H9 (cell line): ENCODE measurements at regions not wholly inside any gene's neighbourhood (a gene's known extent, or its start where the extent isn't known, plus 50 kb on each side); places are given as distances from the start of the nearest gene placed in this dataset.

ENCODE experiments used
- DNase-seq: peaks from one replicate; pipeline ENCODE4 v3.0.0-alpha.2; 2017
- H2AFZ ChIP-seq: one replicate; pipeline ENCODE4 v1.6.1; 2013; ENCODE audit warnings: mild to moderate bottlenecking, low read length, control low read depth, moderate library complexity
- H2AK5ac ChIP-seq: 2 replicates; pipeline ENCODE4 v1.6.1; 2013; ENCODE audit warnings: low read length, control low read depth, mixed read lengths; ENCODE audit not compliant: insufficient read length
- H2BK120ac ChIP-seq: one replicate; pipeline ENCODE4 v1.6.1; 2013; ENCODE audit warnings: low read depth, mild to moderate bottlenecking, low read length, control low read depth, inconsistent platforms; ENCODE audit not compliant: poor library complexity, severe bottlenecking
- H2BK12ac ChIP-seq: 2 replicates; pipeline ENCODE4 v1.6.1; 2013; ENCODE audit warnings: low read length, control low read depth, mixed read lengths, low read depth; ENCODE audit not compliant: insufficient read length
- H2BK15ac ChIP-seq: 2 replicates; pipeline ENCODE4 v1.6.1; 2013; ENCODE audit warnings: low read depth, low read length, control low read depth
- H2BK20ac ChIP-seq: one replicate; pipeline ENCODE4 v1.6.1; 2013; ENCODE audit warnings: low read depth, mild to moderate bottlenecking, low read length, control low read depth, inconsistent platforms; ENCODE audit not compliant: poor library complexity, severe bottlenecking
- H2BK5ac ChIP-seq: 2 replicates; pipeline ENCODE4 v1.6.1; 2013; ENCODE audit warnings: low read length, control low read depth, mixed read lengths; ENCODE audit not compliant: insufficient read length
- H3K14ac ChIP-seq: 2 replicates; pipeline ENCODE4 v1.6.1; 2013; ENCODE audit warnings: low read length, control low read depth; ENCODE audit not compliant: insufficient read depth
- H3K18ac ChIP-seq: 2 replicates; pipeline ENCODE4 v1.6.1; 2013; ENCODE audit warnings: low read depth, mild to moderate bottlenecking, mixed read lengths, low read length, control low read depth; ENCODE audit not compliant: insufficient read length
- H3K23ac ChIP-seq: 2 replicates; pipeline ENCODE4 v1.6.1; 2013; ENCODE audit warnings: low read length, control low read depth, mixed read lengths, low read depth; ENCODE audit not compliant: insufficient read length
- H3K23me2 ChIP-seq: 2 replicates; pipeline ENCODE4 v1.6.1; 2013; ENCODE audit warnings: low read depth, mild to moderate bottlenecking, mixed read lengths, low read length, control low read depth; ENCODE audit not compliant: insufficient read length, poor library complexity, severe bottlenecking
- H3K27ac ChIP-seq: 2 replicates; pipeline ENCODE4 v1.5.1; 2013; ENCODE audit warnings: low read length, control low read depth, mixed read lengths, low read depth; ENCODE audit not compliant: insufficient read length
- H3K27me3 ChIP-seq: 2 replicates; pipeline ENCODE4 v1.6.1; 2013; ENCODE audit warnings: low read length, control low read depth, inconsistent platforms; ENCODE audit not compliant: insufficient read depth
- H3K4ac ChIP-seq: 2 replicates; pipeline ENCODE4 v1.6.1; 2013; ENCODE audit warnings: low read depth, mild to moderate bottlenecking, control low read depth, inconsistent platforms, low read length, moderate library complexity
- H3K4me1 ChIP-seq: 2 replicates; pipeline ENCODE4 v1.6.1; 2013; ENCODE audit warnings: low read length, control low read depth, inconsistent platforms; ENCODE audit not compliant: insufficient read depth
- H3K4me2 ChIP-seq: 2 replicates; pipeline ENCODE4 v1.6.1; 2013; ENCODE audit warnings: low read length, control low read depth, mixed read lengths; ENCODE audit not compliant: insufficient read length, insufficient read depth
- H3K56ac ChIP-seq: 2 replicates; pipeline ENCODE4 v1.6.1; 2013; ENCODE audit warnings: low read depth, mild to moderate bottlenecking, mixed read lengths, low read length, control low read depth; ENCODE audit not compliant: insufficient read length
- H3K79me1 ChIP-seq: 2 replicates; pipeline ENCODE4 v1.6.1; 2013; ENCODE audit warnings: low read depth, mild to moderate bottlenecking, moderate library complexity, low read length, control low read depth, inconsistent platforms; ENCODE audit not compliant: insufficient read depth, poor library complexity, severe bottlenecking
- H3K79me2 ChIP-seq: 2 replicates; pipeline ENCODE4 v1.6.1; 2013; ENCODE audit warnings: low read length, control low read depth, inconsistent platforms; ENCODE audit not compliant: insufficient read depth
- H3K9ac ChIP-seq: 2 replicates; pipeline ENCODE4 v1.6.1; 2013; ENCODE audit warnings: low read length, control low read depth, mixed read lengths; ENCODE audit not compliant: insufficient read length; ENCODE audit errors: extremely low read depth
- H3K9me3 ChIP-seq: one replicate; pipeline ENCODE4 v1.6.1; 2013; ENCODE audit warnings: low read depth, low read length, inconsistent platforms; ENCODE audit not compliant: control insufficient read depth
- H3T11ph ChIP-seq: one replicate; pipeline ENCODE4 v1.6.1; 2013; ENCODE audit warnings: mild to moderate bottlenecking, low read length, control low read depth, inconsistent platforms
- H4K20me1 ChIP-seq: one replicate; pipeline ENCODE4 v1.6.1; 2013; ENCODE audit not compliant: control insufficient read depth, insufficient read length, insufficient read depth
- H4K5ac ChIP-seq: 2 replicates; pipeline ENCODE4 v1.6.1; 2013; ENCODE audit warnings: low read depth, mild to moderate bottlenecking, mixed read lengths, low read length, control low read depth; ENCODE audit not compliant: insufficient read length
- H4K8ac ChIP-seq: replicated peaks from 2 replicates; pipeline ENCODE4 v1.6.1; 2013; ENCODE audit warnings: low read length, control low read depth, mixed read lengths, low read depth; ENCODE audit not compliant: insufficient read length
- H4K91ac ChIP-seq: 2 replicates; pipeline ENCODE4 v1.6.1; 2013; ENCODE audit warnings: low read depth, mild to moderate bottlenecking, moderate library complexity, mixed read lengths, low read length, control low read depth; ENCODE audit not compliant: insufficient read length
- H3K27ac Mint-ChIP-seq, 3 experiments: 2 replicates in 2 of 3; 3 replicates in 1 of 3; pipeline ENCODE4 v1.8.0; 2020 to 2021; ENCODE audit warnings: mixed read lengths in 3 of 3, mild to moderate bottlenecking in 1 of 3, moderate library complexity in 1 of 3
- H3K27me3 Mint-ChIP-seq: 2 replicates; pipeline ENCODE4 v1.8.0; 2021; ENCODE audit warnings: low read depth, mild to moderate bottlenecking, moderate library complexity, mixed read lengths
- H3K36me3 Mint-ChIP-seq, 3 experiments: 2 replicates in 2 of 3; 3 replicates in 1 of 3; pipeline ENCODE4 v1.8.0; 2020 to 2021; ENCODE audit warnings: low read depth in 3 of 3, mixed read lengths in 3 of 3; ENCODE audit not compliant: insufficient read depth in 1 of 3
- H3K4me1 Mint-ChIP-seq, 2 experiments: 2 replicates each; pipeline ENCODE4 v1.8.0; 2020; ENCODE audit warnings: mixed read lengths in 2 of 2
- H3K4me3 Mint-ChIP-seq, 2 experiments: 2 replicates in 1 of 2; 3 replicates in 1 of 2; pipeline ENCODE4 v1.8.0; 2020 to 2021; ENCODE audit warnings: mild to moderate bottlenecking in 2 of 2, mixed read lengths in 2 of 2, moderate library complexity in 1 of 2
- H3K9me3 Mint-ChIP-seq, 2 experiments: 2 replicates in 1 of 2; 3 replicates in 1 of 2; pipeline ENCODE4 v1.8.0; 2020; ENCODE audit warnings: mild to moderate bottlenecking in 2 of 2, mixed read lengths in 2 of 2, moderate library complexity in 1 of 2
- CTCF ChIP-seq: fragments of 200-600 bp; sonication (generic); conservative IDR thresholded peaks from 3 replicates; pipeline ENCODE4 v1.8.0; 2021; ENCODE audit warnings: antibody characterized with exemption, mild to moderate bottlenecking
- WGBS: extraction: QIAGEN DNeasy Blood & Tissue Kit; methylation state at CpG from one replicate; pipeline ENCODE4 v1.1.7; 2013; ENCODE audit warnings: missing lambda C conversion rate, low lambda C conversion rate, mixed read lengths; ENCODE audit not compliant: insufficient read length; ENCODE audit errors: extremely low coverage; 5-methylcytosine and 5-hydroxymethylcytosine counted together

GRCh38 chr3:9310043-9310442, 52.8 kb upstream of the THUMPD3 start:
- Histone ChIP-seq H3K79me2 (no peaks in the 10 kb centered on the region), H2BK15ac (no peak overlapping the region), H4K8ac (no peak overlapping the region), H3K9me3 (no peaks in the 10 kb centered on the region), H3K23me2 (no peaks in the 10 kb centered on the region), H2AK5ac (no peak overlapping the region), H3K27me3 (no peaks in the 10 kb centered on the region), H3K79me1 (no peaks in the 10 kb centered on the region), H3K27ac (no peak overlapping the region), H2AFZ (no peak overlapping the region), H3K4me2 (no peak overlapping the region), H2BK120ac (no peak overlapping the region), H2BK20ac (no peak overlapping the region), H3K14ac (no peak overlapping the region), H3K9ac (no peak overlapping the region), H4K5ac (no peak overlapping the region), H2BK12ac (no peak overlapping the region), H3K18ac (no peak overlapping the region), H3K4ac (no peak overlapping the region), H3K4me1 (no peaks in the 10 kb centered on the region; the same call in 1 of the 2 replicates), H4K91ac (no peak overlapping the region), H3K56ac (no peak overlapping the region), H4K20me1 (no peaks in the 10 kb centered on the region), H2BK5ac (no peak overlapping the region), H3T11ph (no peak overlapping the region), H3K23ac (no peak overlapping the region)
- Mint-ChIP-seq H3K27me3 (peaks cover 4% of the 10 kb centered on the region), H3K9me3 (no peaks in the 10 kb centered on the region), H3K4me1 (peaks cover 5 to 10% of the 10 kb centered on the region in 2 experiments; a peak in 3 of 4 replicates), H3K27ac (no peak overlapping the region), H3K4me3 (no peak overlapping the region), H3K36me3 (no peaks in the 10 kb centered on the region)
- WGBS = no CpG with 5 or more reads among the region's 3 CpGs
- TF ChIP-seq CTCF = no peak
- no peak for DNase-seq
